GM23248 (cell line): ENCODE measurements at regions not wholly inside any gene's neighbourhood (a gene's known extent, or its start where the extent isn't known, plus 50 kb on each side); places are given as distances from the start of the nearest gene placed in this dataset.

Source experiments
- DNase-seq: peaks from one replicate; pipeline ENCODE4 v3.0.0-alpha.2; 2015
- H2AFZ ChIP-seq: fragments of 200-600 bp; sonication (generic); 2 replicates; pipeline ENCODE4 v1.6.1; 2016; ENCODE audit warnings: antibody characterized with exemption
- H3F3A ChIP-seq: fragments of 200-600 bp; sonication (generic); 2 replicates; pipeline ENCODE4 v1.6.1; 2016; ENCODE audit warnings: mild to moderate bottlenecking, antibody characterized with exemption, mixed run types; ENCODE audit not compliant: insufficient read depth
- H3K27ac ChIP-seq: fragments of 200-600 bp; sonication (generic); 2 replicates; pipeline ENCODE4 v1.5.1; 2016; ENCODE audit warnings: mild to moderate bottlenecking
- H3K27me3 ChIP-seq: fragments of 200-600 bp; sonication (generic); replicated peaks from 2 replicates; pipeline ENCODE4 v1.6.1; 2016; ENCODE audit warnings: mild to moderate bottlenecking; ENCODE audit not compliant: insufficient read depth
- H3K36me3 ChIP-seq: fragments of 200-600 bp; sonication (generic); 2 replicates; pipeline ENCODE4 v1.6.1; 2016; ENCODE audit warnings: low read depth, mild to moderate bottlenecking
- H3K4me1 ChIP-seq: fragments of 200-600 bp; sonication (generic); 2 replicates; pipeline ENCODE4 v1.6.1; 2016; ENCODE audit warnings: mild to moderate bottlenecking; ENCODE audit not compliant: insufficient read depth
- H3K4me2 ChIP-seq: fragments of 200-600 bp; sonication (generic); one replicate; pipeline ENCODE4 v1.6.1; 2016; ENCODE audit warnings: mild to moderate bottlenecking; ENCODE audit not compliant: unreplicated experiment
- H3K4me3 ChIP-seq: fragments of 200-600 bp; sonication (generic); 2 replicates; pipeline ENCODE4 v1.5.1; 2016; ENCODE audit warnings: mild to moderate bottlenecking
- H3K79me2 ChIP-seq: fragments of 200-600 bp; sonication (generic); 2 replicates; pipeline ENCODE4 v1.6.1; 2016; ENCODE audit warnings: mild to moderate bottlenecking; ENCODE audit not compliant: insufficient read depth
- H3K9ac ChIP-seq: fragments of 200-600 bp; sonication (generic); 2 replicates; pipeline ENCODE4 v1.6.1; 2016; ENCODE audit warnings: mild to moderate bottlenecking
- H3K9me2 ChIP-seq: fragments of 200-600 bp; sonication (generic); 2 replicates; pipeline ENCODE4 v1.6.1; 2016; ENCODE audit warnings: mixed run types, mild to moderate bottlenecking, moderate library complexity; ENCODE audit not compliant: insufficient read depth
- H3K9me3 ChIP-seq: fragments of 200-600 bp; sonication (generic); one replicate; pipeline ENCODE4 v1.6.1; 2017; ENCODE audit warnings: low read depth
- H4K20me1 ChIP-seq: fragments of 200-600 bp; sonication (generic); 2 replicates; pipeline ENCODE4 v1.6.0; 2016; ENCODE audit not compliant: insufficient read depth
- EZH2 ChIP-seq: fragments of 200-600 bp; sonication (generic); IDR thresholded peaks from 2 replicates; pipeline ENCODE4 v1.6.1; 2018; ENCODE audit warnings: antibody characterized with exemption, mild to moderate bottlenecking; ENCODE audit not compliant: insufficient read depth, poor library complexity, severe bottlenecking
- EZH2phosphoT487 ChIP-seq: fragments of 200-600 bp; sonication (generic); IDR thresholded peaks from 2 replicates; pipeline ENCODE4 v1.6.1; 2018; ENCODE audit warnings: antibody characterized with exemption, moderate library complexity, mild to moderate bottlenecking, low read depth; ENCODE audit not compliant: insufficient read depth
- WGBS, 2 experiments: methylation state at CpG; one replicate each; pipeline ENCODE4 v1.1.6; 2015 to 2017; ENCODE audit warnings: low lambda C conversion rate in 2 of 2, low coverage in 1 of 2; ENCODE audit errors: missing lambda C conversion rate in 2 of 2; 5-methylcytosine and 5-hydroxymethylcytosine counted together
- in situ Hi-C: fragments of 300-500 bp; cut with MboI; formaldehyde crosslinking; loops from 2 replicates; pipeline ENCODE4 v1.15.0; 2020

GRCh38 chr17:36870720-36870999, 66.6 kb upstream of the LHX1 start:
- TF ChIP-seq EZH2phosphoT487: no peak
- TF ChIP-seq EZH2: no peak
- no peaks in the 10 kb centered on the region for H3F3A ChIP-seq
- no peaks in the 10 kb centered on the region for H3K79me2 ChIP-seq
- no peaks in the 10 kb centered on the region; the same call in 1 of the 2 replicates for H3K27me3 ChIP-seq
- H3K4me3 ChIP-seq: no peak overlapping the region
- in situ Hi-C loops: no loop called here
- no peak overlapping the region for H3K9ac ChIP-seq
- DNase-seq: no peak
- no peaks in the 10 kb centered on the region for H3K4me1 ChIP-seq
- no peak overlapping the region for H2AFZ ChIP-seq
- H3K4me2 ChIP-seq: no peak overlapping the region
- H3K9me3 ChIP-seq: no peaks in the 10 kb centered on the region
- no peaks in the 10 kb centered on the region for H3K9me2 ChIP-seq
- no peak overlapping the region for H3K27ac ChIP-seq
- H4K20me1 ChIP-seq: no peaks in the 10 kb centered on the region
- no peaks in the 10 kb centered on the region for H3K36me3 ChIP-seq
- 60 to 62% methylated on average over 1 of the region's 1 CpG for WGBS, 2 experiments

- no peaks in the 10 kb centered on the region for H3K79me2 ChIP-seq
- in situ Hi-C loops: no loop called here
- no peak for DNase-seq
- no peak overlapping the region for H3K4me3 ChIP-seq
- H2AFZ ChIP-seq: no peak overlapping the region
- H4K20me1 ChIP-seq: no peaks in the 10 kb centered on the region
- H3K4me2 ChIP-seq: no peak overlapping the region
- H3K9me3 ChIP-seq: no peaks in the 10 kb centered on the region
- no peaks in the 10 kb centered on the region for H3K9me2 ChIP-seq
- no peak overlapping the region for H3K27ac ChIP-seq
- TF ChIP-seq EZH2phosphoT487: no peak
- no peak overlapping the region for H3K9ac ChIP-seq
- H3K4me1 ChIP-seq: no peaks in the 10 kb centered on the region
- H3F3A ChIP-seq: no peaks in the 10 kb centered on the region
- H3K27me3 ChIP-seq: no peaks in the 10 kb centered on the region
- H3K36me3 ChIP-seq: no peaks in the 10 kb centered on the region
- 39 to 45% methylated on average over 10 of the region's 10 CpGs for WGBS, 2 experiments
These were observed 61.5 kb upstream of the LHX1 start for GRCh38 chr17:36875698-36876293.

GRCh38 chr17:36876966-36877365, 60.3 kb upstream of the LHX1 start:
- Histone ChIP-seq H3K27me3 (no peaks in the 10 kb centered on the region; the same call in 1 of the 2 replicates), H3K9ac (no peak overlapping the region), H3K36me3 (no peaks in the 10 kb centered on the region), H4K20me1 (no peaks in the 10 kb centered on the region), H3K4me3 (no peak overlapping the region), H3F3A (no peaks in the 10 kb centered on the region), H3K27ac (no peak overlapping the region), H3K4me2 (no peak overlapping the region), H3K79me2 (no peaks in the 10 kb centered on the region), H2AFZ (no peak overlapping the region), H3K4me1 (no peaks in the 10 kb centered on the region), H3K9me3 (no peaks in the 10 kb centered on the region), H3K9me2 (no peaks in the 10 kb centered on the region)
- TF ChIP-seq EZH2phosphoT487: no peak
- in situ Hi-C loops: no loop called here
- DNase-seq: no peak
- 35 to 36% methylated on average over 4 of the region's 4 CpGs for WGBS, 2 experiments

GRCh38 chr17:36877771-36878170, 59.5 kb upstream of the LHX1 start:
- Histone ChIP-seq H2AFZ (no peak overlapping the region), H4K20me1 (no peaks in the 10 kb centered on the region), H3K36me3 (no peaks in the 10 kb centered on the region), H3K79me2 (no peaks in the 10 kb centered on the region), H3K9me2 (no peaks in the 10 kb centered on the region), H3K4me3 (no peak overlapping the region), H3K9ac (no peak overlapping the region), H3K9me3 (no peaks in the 10 kb centered on the region), H3K4me1 (no peaks in the 10 kb centered on the region), H3K4me2 (no peak overlapping the region), H3K27ac (no peak overlapping the region), H3K27me3 (no peaks in the 10 kb centered on the region; the same call in 1 of the 2 replicates), H3F3A (no peaks in the 10 kb centered on the region)
- peak; percentile 62 for DNase-seq
- TF ChIP-seq EZH2 (no peak), EZH2phosphoT487 (no peak)
- in situ Hi-C loops: no loop called here
- 27 to 38% methylated on average over 3 to 4 of the region's 4 CpGs for WGBS, 2 experiments

- H4K20me1 ChIP-seq: no peaks in the 10 kb centered on the region
- H3K9ac ChIP-seq: no peak overlapping the region
- WGBS, 2 experiments: 40 to 43% methylated on average over 4 of the region's 4 CpGs
- no peaks in the 10 kb centered on the region for H3K9me2 ChIP-seq
- H3K4me2 ChIP-seq: no peak overlapping the region
- no peak overlapping the region for H2AFZ ChIP-seq
- no peak overlapping the region for H3K27ac ChIP-seq
- H3F3A ChIP-seq: no peaks in the 10 kb centered on the region
- no peaks in the 10 kb centered on the region for H3K9me3 ChIP-seq
- no peak for TF ChIP-seq EZH2phosphoT487
- TF ChIP-seq EZH2: no peak
- H3K27me3 ChIP-seq: no peaks in the 10 kb centered on the region; the same call in 1 of the 2 replicates
- H3K36me3 ChIP-seq: no peaks in the 10 kb centered on the region
- in situ Hi-C loops: no loop called here
- no peak for DNase-seq
- no peaks in the 10 kb centered on the region for H3K79me2 ChIP-seq
- H3K4me1 ChIP-seq: no peaks in the 10 kb centered on the region
- H3K4me3 ChIP-seq: no peak overlapping the region
These were observed 59.1 kb upstream of the LHX1 start for GRCh38 chr17:36878216-36878615.
